Coronary artery (tissue), 2 donors: ENCODE measurements at regions not wholly inside any gene's neighbourhood (a gene's known extent, or its start where the extent isn't known, plus 50 kb on each side); places are given as distances from the start of the nearest gene placed in this dataset.

Source experiments
- DNase-seq: peaks from one replicate; pipeline ENCODE4 v3.0.0-alpha.2; 2017; ENCODE audit warnings: low spot score
- H3K27ac ChIP-seq, 2 donors: fragments of 200-600 bp; sonication (generic); one replicate each; pipeline ENCODE4 v1.5.1; 2016 to 2019
- H3K4me3 ChIP-seq: fragments of 200-600 bp; sonication (generic); 2 replicates; pipeline ENCODE4 v1.5.1; 2016; ENCODE audit warnings: mild to moderate bottlenecking, moderate library complexity
- TF ChIP-seq, protein P1 (sequence below): fragments of 200-600 bp; sonication (generic); IDR thresholded peaks from one replicate; pipeline ENCODE4 v1.5.1; 2019; ENCODE audit warnings: antibody characterized with exemption

DNA sequence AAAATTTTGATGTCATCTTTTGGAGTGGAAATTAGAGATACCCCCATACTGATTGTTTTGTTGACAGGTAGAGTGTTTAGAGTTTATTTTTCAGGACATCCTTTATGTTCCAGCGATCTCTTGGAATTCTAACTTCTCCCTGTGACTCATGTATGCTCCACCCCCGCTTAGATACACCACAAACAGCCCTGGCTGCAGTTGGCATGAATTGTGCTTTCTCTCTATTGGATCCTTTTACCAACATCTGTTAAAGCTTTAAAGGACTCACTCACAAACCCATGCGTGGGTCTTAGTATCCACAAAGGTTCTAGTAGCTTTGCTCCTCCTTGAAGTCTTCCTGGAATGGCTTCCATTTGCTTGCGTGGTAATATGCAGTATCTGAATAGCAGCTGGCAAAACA lies 409.5 kb upstream of the POU3F3 start:
- H3K4me3 ChIP-seq = no peak overlapping the region
- TF ChIP-seq, protein P1, sequence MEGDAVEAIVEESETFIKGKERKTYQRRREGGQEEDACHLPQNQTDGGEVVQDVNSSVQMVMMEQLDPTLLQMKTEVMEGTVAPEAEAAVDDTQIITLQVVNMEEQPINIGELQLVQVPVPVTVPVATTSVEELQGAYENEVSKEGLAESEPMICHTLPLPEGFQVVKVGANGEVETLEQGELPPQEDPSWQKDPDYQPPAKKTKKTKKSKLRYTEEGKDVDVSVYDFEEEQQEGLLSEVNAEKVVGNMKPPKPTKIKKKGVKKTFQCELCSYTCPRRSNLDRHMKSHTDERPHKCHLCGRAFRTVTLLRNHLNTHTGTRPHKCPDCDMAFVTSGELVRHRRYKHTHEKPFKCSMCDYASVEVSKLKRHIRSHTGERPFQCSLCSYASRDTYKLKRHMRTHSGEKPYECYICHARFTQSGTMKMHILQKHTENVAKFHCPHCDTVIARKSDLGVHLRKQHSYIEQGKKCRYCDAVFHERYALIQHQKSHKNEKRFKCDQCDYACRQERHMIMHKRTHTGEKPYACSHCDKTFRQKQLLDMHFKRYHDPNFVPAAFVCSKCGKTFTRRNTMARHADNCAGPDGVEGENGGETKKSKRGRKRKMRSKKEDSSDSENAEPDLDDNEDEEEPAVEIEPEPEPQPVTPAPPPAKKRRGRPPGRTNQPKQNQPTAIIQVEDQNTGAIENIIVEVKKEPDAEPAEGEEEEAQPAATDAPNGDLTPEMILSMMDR = no peak
- H3K27ac ChIP-seq = no peak overlapping the region
- DNase-seq = no peak

DNA sequence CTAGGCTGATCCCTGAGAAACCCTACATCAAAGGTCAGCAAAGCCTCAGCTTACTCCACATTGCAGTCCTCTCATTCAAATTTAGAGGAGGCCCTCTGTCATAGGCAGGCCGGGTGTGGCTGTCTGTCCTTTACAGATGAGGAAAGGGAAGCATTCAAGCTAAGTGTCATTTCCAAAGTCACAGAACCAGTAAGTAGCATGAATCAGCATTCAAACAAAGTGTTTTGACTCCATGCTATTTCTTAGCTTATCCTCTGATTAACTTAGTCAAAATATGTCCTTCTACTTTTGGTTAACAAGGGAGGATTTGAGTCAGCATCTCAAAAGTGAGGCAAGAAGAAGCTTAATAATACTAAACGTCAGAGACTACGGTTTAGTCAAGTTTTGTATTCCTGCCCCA lies 409.0 kb upstream of the POU3F3 start:
- Histone ChIP-seq H3K4me3 (no peak overlapping the region), H3K27ac (no peak overlapping the region)

DNA sequence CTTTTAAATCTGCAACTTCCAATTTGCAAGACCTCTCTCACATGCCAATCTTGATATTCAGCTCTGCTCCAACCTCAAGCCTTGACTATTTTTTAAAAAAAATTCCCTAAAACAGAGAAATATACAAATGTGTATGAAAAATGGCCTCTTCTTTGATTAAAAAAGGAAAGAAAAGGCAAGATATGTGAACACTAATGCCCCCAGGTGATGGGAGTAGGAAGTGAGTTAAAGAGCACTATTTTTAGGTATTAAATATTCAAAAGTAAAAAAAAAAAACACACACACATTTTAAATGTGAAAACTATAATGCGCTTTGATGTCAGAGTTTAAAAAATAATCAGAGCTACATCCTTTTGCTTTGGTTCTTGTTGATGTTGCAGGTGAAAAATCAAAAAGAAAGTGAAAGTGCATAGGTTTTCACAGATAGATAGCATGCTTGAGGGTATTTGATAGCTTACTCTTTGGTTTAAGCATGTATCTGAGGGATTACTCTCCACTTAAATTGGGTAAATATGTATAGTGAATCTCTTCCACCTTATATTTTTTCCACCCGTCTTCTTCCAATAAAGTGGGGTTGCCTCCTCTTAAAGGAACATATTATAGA lies 406.0 kb upstream of the POU3F3 start:
- TF ChIP-seq, protein P1 = no peak
- Histone ChIP-seq H3K4me3 (peak overlapping the region; percentile 21), H3K27ac (no peak overlapping the region)
- no peak for DNase-seq

More for the DNA sequence above, 409.0 kb upstream of the POU3F3 start:
- no peak for DNase-seq
- TF ChIP-seq, protein P1 = no peak

DNA sequence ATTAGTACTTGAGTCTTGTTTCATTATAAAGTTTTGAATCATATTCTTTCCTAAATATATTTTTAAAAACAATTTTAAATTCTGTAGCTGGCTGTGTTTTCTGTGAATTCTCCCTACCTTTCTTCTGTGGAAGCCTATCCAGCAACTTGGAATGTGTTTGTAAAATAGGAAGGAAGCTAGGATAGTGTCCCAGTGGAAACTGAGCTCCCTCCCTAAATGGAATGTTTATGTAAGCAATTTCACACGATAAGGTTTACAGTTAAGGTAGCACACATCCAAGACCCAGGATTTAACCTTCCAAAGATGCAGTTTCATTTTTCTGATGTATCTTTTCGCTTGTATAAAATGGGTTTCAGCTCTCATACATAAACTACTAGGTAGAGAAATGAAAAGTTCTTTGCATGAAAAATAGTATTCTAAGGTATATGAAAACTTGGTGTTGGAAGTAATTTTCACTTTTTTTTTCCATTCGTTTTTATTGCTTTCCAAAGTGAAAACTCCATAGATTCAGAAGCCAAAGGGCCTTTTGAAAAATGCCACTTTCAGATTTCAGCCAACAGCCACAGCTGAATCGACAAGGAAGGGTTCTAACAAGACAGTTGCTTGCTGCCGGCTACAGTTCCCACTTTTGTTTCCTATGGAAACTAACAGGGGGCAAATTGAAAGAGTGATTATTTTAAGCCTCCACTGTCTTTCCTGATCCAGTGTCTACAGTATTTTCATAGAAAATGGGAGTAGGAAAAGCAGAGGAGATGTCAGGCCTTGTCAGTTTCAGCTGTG lies 405.1 kb upstream of the POU3F3 start:
- TF ChIP-seq, protein P1 = no peak
- no peak for DNase-seq
- H3K27ac ChIP-seq = no peak overlapping the region
- H3K4me3 ChIP-seq = no peak overlapping the region

DNA sequence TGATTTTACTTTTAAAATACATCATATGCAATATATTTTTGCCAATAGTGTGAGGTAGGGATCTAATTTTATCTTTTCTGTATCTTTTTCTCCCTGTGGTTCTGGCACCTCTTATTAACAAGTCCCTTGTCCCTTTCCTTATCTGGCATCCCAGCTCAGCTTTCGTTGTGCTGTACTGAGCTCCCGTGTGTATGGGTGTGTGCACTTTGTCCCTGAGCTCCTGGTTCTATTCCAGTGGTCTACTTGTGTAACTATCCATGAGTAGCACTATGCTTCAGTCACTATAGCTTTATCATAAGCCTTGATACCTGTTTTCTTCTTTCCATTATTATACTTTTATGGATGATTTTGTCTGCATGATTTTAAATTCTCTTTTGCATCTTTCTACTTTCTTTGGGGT lies 401.4 kb upstream of the POU3F3 start:
- no peak for DNase-seq
- H3K27ac ChIP-seq = no peak overlapping the region
- H3K4me3 ChIP-seq = no peak overlapping the region
- TF ChIP-seq, protein P1 = no peak

DNA sequence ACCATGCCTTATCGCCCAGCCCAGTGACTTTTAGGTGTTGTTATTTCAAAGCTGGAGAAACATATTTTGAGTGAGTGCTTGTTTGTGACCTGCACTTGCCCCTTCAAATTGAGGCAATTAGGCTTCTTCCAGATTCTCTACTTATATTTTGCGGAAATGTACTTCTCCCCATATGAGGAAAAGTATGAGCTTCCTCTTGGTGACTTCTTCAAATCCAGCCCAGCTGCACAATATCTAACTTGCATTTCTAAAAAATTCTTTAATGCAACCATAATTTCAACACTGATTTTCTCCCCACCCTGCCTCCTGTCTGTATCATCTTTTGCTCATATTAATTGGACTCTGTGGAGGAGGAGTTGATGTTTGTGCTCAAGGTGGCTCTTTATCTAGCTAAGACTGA lies 391.2 kb upstream of the POU3F3 start:
- Histone ChIP-seq H3K4me3 (no peak overlapping the region), H3K27ac (no peak overlapping the region)
- DNase-seq = no peak
- TF ChIP-seq, protein P1 = no peak

DNA sequence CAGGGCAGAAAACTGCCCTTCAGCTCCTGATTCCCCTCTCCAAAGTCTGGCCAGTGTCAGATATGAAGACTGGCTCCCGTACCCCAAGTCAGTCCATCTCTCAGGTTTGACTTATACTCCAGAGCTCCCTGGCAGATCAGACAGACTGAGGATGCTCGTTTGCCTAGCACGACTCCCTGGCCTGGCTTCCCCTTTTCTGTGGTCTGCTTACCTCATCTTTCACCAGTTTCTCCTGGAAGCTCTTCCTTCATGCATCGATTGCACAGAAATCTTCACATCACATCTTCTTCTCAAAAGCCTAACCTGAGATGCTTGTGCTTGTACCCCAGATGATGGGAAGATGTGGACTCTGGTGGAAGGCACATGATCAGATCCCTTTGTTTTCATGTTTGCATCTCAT lies 387.9 kb upstream of the POU3F3 start:
- DNase-seq = no peak
- TF ChIP-seq, protein P1 = no peak
- no peak overlapping the region for H3K4me3 ChIP-seq
- no peak overlapping the region for H3K27ac ChIP-seq
